Suppressor macrophage treated with lipopolysaccharide for 1 hour (primary cell): ENCODE measurements at regions not wholly inside any gene's neighbourhood (a gene's known extent, or its start where the extent isn't known, plus 50 kb on each side); places are given as distances from the start of the nearest gene placed in this dataset.
"Not testable (repeated sequence)": the region's sequence is repeated elsewhere in the genome, so short reads cannot be mapped to it uniquely, and the experiment has no call there.

ENCODE experiments used
- DNase-seq, 3 donors: peaks; one replicate each; pipeline ENCODE4 v3.0.0-alpha.2; 2020 to 2022

DNA sequence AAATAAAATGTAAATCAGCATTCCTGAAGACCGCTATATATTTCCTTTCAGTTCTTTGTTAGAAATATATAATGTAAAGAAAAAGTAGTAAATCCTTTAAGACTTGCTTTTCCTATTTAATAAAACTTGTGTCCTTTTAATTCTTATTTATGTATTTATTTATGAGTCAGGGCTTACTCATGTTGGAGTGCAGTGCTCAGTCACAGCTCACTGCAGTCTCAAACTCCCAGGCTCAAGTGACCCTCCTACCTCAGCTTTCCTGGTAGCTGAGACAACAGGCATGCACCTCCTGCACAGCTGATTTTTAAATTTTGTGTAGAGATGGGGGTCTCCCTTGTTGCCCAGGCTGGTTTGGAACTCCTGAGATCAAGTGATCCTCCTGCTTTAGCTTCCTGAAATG is 724.5 kb downstream of the ANKRD7 start:
- no peak for DNase-seq

GRCh38 chr7:118956285-118956684 is 731.8 kb downstream of the ANKRD7 start:
- DNase-seq = not testable (repeated sequence)

GRCh38 chr7:118969370-118969769 is 744.9 kb downstream of the ANKRD7 start:
- no peak for DNase-seq

GRCh38 chr7:118971706-118972105 is 747.2 kb downstream of the ANKRD7 start:
- DNase-seq = no peak

DNA sequence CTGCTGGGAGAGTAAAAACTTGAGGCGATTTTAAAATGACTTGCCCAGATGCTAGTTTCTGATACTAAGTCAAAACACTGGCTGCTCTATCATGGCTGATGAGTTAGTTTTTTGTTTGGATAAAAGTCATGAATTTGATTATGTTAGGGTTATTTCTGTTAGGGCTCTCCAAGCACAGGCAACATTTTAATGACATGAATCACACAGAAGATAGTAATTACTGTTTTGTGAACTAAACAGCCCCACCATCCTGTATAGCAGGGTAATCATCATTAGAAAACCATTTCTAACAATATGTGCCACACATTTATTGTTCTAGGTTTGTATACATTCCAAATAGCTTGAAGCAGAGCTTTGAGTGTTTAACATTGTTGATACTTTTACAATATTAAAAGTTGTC is 750.3 kb downstream of the ANKRD7 start:
- DNase-seq = no peak

DNA sequence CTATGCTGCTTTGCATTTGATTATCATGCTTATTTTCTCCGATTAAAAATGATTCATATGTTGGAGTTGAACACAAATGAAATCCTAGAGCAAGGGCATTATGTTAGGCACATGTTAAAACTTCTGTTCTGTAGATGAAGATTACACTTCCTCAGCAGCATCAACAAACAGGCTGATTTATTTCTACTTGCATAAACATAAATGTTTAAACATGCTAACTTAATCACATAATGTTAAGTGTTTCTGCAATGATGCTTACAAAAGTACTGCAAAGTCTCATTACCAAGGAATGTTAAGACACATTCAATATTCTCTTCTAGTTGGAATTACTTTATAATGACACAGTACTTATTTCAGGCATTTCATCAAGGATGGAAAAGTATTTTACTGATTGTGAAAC is 770.8 kb downstream of the ANKRD7 start:
- no peak for DNase-seq

GRCh38 chr7:119007236-119007635 is 782.7 kb downstream of the ANKRD7 start:
- DNase-seq = no peak

- no peak for DNase-seq
Measured at GRCh38 chr7:119010635-119011034, 786.1 kb downstream of the ANKRD7 start.

DNA sequence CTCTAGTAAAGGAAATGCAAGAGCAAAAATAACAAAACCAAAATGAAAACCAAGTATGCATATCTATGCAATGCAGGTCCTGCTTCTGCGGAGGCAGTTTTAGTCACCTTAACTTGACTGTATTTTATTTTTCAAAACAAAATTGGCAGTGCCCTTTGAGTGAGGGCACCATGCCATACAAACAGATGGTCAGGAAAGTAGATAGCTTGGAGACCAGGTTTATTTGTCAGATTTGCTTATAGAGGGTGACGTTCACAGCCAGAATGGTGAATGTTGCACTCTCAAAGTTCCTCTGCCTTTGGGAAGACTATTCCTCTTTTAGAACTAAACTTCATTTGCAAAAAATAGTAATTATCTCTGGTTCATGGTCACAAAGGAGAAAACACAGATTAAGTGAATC is 801.9 kb downstream of the ANKRD7 start:
- no peak for DNase-seq

- DNase-seq = no peak
Measured at GRCh38 chr7:119028736-119029135, 804.2 kb downstream of the ANKRD7 start.

DNA sequence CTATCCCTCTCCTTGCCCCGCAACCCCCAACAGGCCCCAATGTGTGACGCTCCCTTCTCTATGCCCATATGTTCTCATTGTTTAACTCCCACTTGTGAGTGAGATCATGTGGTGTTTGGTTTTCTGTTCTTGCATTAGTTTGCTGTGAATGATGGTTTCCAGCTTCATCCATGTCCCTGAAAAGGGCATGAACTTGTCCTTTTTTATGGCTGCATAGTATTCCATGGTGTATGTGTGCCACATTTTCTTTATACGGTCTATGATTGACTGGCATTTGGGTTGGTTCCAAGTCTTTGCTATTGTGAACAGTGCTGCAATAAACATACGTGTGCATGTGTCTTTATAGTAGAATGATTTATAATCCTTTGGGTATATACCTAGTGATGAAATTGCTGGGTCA is 807.6 kb downstream of the ANKRD7 start:
- DNase-seq = not testable (repeated sequence)

- DNase-seq = no peak
Measured at GRCh38 chr7:119033641-119034040, 809.1 kb downstream of the ANKRD7 start.

- no peak for DNase-seq
Measured at GRCh38 chr7:119037941-119038340, 813.4 kb downstream of the ANKRD7 start.

DNA sequence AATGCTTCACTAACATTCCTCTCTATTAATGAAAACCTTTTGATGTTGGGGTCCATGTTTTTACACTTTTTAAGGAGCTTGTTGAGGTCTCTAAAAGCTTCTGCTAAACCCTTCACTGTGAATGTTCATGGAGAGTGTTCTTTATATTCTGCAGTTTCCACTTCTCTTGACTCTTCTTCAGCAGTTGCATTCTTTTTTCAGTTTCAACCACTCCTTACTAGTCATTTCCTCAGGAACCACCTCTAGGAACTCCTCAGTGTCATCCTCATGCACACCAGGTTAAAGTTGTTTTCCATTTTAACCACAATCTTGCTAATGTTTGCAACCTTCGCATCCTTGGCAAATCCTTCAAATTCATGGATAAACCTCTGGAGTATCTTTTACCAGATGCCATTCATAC is 821.6 kb downstream of the ANKRD7 start:
- no peak for DNase-seq

- DNase-seq = no peak
Measured at GRCh38 chr7:119065966-119066365, 841.5 kb downstream of the ANKRD7 start.

DNA sequence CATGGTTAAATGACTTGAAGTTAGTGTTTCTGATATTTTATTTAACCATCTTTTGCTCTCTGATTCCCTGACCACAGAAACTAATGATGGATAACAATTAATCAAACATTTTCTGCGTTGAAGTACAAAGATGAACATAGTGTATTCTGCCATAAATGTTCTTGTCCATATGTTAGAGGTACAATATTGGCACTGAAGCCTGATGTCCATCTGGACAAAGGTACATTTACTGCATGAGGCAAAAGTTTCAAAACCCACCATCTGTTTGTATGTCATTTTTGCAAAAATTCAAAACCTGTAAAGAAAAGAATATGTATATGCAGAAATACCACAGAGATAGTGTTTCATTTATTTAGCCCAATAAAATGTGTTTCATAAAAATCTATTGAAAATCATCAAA is 861.5 kb downstream of the ANKRD7 start:
- DNase-seq = no peak

- no peak for DNase-seq
Measured at GRCh38 chr7:119090851-119091250, 866.3 kb downstream of the ANKRD7 start.

DNA sequence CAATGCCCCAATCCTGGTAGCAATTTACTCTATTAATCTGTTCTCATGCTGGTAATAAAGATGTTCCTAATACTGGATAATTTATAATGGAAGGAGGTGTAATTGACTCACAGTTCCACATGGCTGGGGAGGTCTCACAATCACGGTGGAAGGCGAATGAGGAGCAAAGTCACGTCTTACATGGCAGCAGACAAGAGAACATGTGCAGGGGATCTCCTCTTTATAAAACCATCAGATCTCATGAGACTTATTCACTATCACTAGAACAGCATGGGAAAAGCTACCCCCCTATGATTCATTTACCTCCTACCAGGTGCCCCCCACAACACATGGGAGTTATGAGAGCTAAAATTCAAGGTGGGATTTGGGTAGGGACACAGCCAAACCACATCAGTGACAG is 872.2 kb downstream of the ANKRD7 start:
- no peak for DNase-seq

DNA sequence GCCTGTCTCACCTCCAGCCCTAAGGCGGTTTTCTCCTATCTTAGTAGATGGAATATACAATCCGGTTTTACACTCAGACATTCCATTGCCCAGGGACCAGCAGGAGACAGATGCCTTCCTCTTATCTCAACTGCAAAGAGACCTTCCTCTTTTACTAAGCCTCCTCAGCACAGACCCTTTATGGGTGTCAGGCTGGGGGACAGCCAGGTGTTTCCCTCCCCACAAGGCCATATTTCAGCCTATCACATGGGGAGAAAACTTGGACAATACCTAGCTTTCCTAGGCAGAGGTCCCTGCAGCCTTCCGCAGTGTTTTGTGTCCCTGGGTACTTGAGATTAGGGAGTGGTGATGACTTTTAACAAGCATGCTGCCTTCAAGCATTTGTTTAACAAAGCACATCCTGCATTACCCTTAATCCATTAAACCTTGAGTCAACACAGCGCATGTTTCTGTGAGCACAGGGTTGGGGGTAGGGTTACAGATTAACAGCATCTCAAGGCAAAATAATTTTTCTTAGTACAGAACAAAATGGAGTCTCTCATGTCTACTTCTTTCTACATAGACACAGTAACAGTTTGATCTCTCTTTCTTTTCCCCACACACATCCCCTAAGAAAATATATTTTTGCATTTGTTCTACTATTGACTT is 876.2 kb downstream of the ANKRD7 start:
- not testable (repeated sequence) for DNase-seq

GRCh38 chr7:119102291-119102690 is 877.8 kb downstream of the ANKRD7 start:
- DNase-seq = no peak

DNA sequence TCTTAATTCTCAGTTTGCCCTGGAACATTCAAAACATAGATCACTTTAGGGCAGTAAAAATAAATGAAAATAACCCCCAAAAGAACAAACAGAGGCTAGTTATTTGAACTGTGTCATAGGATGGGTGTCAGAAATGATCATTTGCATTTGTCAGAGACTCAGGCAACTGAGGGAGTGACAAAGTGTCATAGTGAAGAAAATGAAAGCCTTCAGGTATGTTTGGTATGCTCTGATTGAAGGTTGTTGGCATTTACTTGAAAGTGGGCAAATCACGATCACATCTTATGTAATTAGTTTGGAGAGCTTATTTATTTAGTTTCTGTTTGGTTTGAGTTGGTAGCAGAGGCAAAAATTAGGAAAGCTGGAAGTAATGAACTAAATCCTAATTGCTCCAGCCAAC is 880.9 kb downstream of the ANKRD7 start:
- DNase-seq = no peak

- DNase-seq = no peak
Measured at GRCh38 chr7:119123326-119123725, 898.8 kb downstream of the ANKRD7 start.

- no peak for DNase-seq
Measured at GRCh38 chr7:119127706-119128105, 903.2 kb downstream of the ANKRD7 start.

DNA sequence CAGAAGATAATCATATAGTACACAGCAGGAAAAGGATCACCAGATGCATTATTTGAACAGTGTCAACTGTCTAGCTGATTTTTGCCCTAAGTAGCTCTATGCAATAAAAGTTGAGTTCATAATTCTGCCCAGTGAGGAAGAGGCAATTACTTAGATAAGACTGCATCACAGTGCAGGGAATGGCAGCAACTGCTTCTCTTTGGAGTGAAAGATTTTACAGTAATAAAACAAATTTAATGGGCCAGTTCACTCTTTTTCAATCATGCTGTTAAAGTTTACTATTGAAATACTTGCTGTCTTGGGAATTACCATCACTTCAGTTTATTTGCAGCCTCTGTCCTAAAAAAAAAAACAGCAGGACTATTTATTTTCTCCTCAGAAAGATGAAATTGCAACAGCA is 907.9 kb downstream of the ANKRD7 start:
- no peak for DNase-seq

DNA sequence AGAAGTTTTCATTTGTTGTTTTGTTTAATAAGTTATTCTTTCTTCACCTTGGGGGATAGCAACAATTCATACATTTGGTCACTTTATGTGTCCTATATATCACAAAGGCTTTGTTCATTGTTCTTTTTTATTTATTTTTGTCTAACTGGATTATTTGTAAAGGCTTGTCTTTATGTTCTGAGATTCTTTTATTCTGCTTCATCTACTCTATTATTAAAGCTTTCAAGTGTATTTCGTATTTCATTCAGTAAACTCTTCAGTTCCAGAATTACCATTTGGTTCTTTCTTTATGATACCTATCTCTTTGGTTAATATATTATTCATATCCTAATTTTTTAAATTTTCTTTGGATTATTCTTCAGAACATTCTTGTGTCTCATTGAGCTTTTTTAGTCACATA is 942.9 kb downstream of the ANKRD7 start:
- DNase-seq = no peak

GRCh38 chr7:119172043-119172442 is 947.5 kb downstream of the ANKRD7 start:
- DNase-seq = no peak
